Rectal smooth muscle tissue (tissue), 1 donor: ENCODE measurements at regions not wholly inside any gene's neighbourhood (a gene's known extent, or its start where the extent isn't known, plus 50 kb on each side); places are given as distances from the start of the nearest gene placed in this dataset.

Source experiments
- H3K27ac ChIP-seq: one replicate; pipeline ENCODE4 v1.7.0; 2013; ENCODE audit warnings: low read depth, low read length, inconsistent platforms
- H3K27me3 ChIP-seq: one replicate; pipeline ENCODE4 v1.7.0; 2013; ENCODE audit warnings: low read length; ENCODE audit not compliant: control insufficient read depth, insufficient read depth
- H3K36me3 ChIP-seq: one replicate; pipeline ENCODE4 v1.7.0; 2013; ENCODE audit warnings: low read length; ENCODE audit not compliant: control insufficient read depth, insufficient read depth
- H3K4me1 ChIP-seq: one replicate; pipeline ENCODE4 v1.7.0; 2013; ENCODE audit warnings: low read length; ENCODE audit not compliant: control insufficient read depth, insufficient read depth
- H3K4me3 ChIP-seq: one replicate; pipeline ENCODE4 v1.7.0; 2013; ENCODE audit warnings: low read length
- H3K9ac ChIP-seq: one replicate; pipeline ENCODE4 v1.7.0; 2013; ENCODE audit warnings: low read length

GRCh38 chr5:89095341-89095740 is 212.4 kb upstream of the MEF2C start:
- Histone ChIP-seq H3K9ac (no peak overlapping the region), H3K4me3 (no peak overlapping the region), H3K27me3 (no peaks in the 10 kb centered on the region), H3K36me3 (no peaks in the 10 kb centered on the region), H3K4me1 (no peaks in the 10 kb centered on the region), H3K27ac (no peak overlapping the region)

- Histone ChIP-seq H3K4me1 (no peaks in the 10 kb centered on the region), H3K27me3 (no peaks in the 10 kb centered on the region), H3K27ac (no peak overlapping the region), H3K9ac (no peak overlapping the region), H3K4me3 (no peak overlapping the region), H3K36me3 (no peaks in the 10 kb centered on the region)
These were observed 207.1 kb upstream of the MEF2C start for GRCh38 chr5:89090037-89090436.

- Histone ChIP-seq H3K36me3 (no peaks in the 10 kb centered on the region), H3K27me3 (no peaks in the 10 kb centered on the region), H3K27ac (no peak overlapping the region), H3K4me3 (no peak overlapping the region), H3K4me1 (no peaks in the 10 kb centered on the region), H3K9ac (no peak overlapping the region)
These were observed 204.8 kb upstream of the MEF2C start for GRCh38 chr5:89087551-89088318.

DNA sequence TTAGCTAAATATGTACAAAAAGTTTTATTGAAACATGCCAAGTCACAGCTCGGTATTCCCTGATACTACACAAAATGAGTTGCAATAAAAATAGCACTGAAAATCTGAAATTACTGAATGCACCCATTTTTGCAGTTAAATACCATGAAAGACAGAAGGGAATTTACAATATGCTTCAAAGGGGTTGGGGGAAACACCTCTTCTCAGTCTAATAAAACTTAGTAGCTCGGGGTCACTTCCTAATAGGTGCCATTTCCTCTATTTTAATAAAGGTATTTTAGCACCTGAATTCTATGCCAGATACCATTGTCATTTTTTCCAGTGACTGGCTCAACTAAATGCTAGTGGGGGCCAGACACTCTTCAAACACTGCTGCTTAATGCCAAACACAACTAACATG is 204.1 kb upstream of the MEF2C start:
- no peak overlapping the region for H3K9ac ChIP-seq
- no peak overlapping the region for H3K27ac ChIP-seq
- H3K36me3 ChIP-seq = no peaks in the 10 kb centered on the region
- H3K27me3 ChIP-seq = no peaks in the 10 kb centered on the region
- H3K4me3 ChIP-seq = no peak overlapping the region
- no peaks in the 10 kb centered on the region for H3K4me1 ChIP-seq

DNA sequence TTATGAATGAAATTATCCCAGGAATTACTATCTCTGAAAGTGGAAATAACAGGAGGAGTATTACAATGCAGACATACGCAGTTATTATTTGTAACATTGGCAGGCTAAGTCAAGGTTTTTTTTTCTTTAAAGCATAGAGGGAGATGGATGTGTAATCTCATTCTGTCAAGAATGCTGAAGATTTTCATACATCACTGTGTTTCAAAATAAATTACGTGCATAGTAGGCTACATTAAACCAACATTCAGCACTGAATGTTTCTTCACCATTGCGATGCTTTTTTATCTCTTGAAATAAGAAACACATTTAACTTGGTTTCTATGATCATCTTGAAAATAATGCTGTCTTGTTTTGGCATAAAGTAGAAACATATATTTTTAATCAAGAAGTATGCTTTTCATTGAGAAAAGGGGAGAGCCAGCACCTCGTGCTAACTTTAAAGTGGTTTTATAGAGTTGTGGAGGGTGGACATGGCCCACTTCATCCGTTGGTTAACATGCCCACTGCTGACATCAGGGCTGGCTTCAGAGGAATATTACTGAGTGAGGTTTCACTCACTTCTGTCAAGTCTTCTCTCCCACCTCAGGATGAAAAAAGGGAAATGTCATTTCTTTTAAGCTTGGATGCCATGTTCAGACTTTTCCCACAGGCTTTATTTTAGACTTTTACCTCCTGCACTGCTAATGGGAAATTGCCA is 203.6 kb upstream of the MEF2C start:
- no peak overlapping the region for H3K27ac ChIP-seq

DNA sequence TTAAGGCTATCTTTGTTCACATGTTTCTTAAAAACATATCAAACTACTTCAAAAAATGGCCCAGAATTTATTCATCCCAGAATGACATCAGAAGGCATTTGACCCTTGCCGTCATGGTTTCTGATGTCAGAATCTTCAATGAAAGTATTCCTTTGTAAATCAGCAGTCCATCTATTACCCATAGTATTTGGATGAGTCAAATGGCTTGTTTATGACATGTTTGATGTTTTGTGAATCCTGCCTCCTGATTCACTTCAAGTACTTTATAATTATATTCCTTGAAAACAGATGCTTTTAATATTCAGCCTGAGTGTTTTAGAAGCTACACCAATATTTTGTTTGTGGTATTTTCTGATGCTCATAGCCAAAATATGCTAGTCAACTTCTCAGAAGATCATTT is 200.8 kb upstream of the MEF2C start:
- Histone ChIP-seq H3K9ac (no peak overlapping the region), H3K4me1 (no peaks in the 10 kb centered on the region), H3K27me3 (no peaks in the 10 kb centered on the region), H3K27ac (no peak overlapping the region), H3K36me3 (no peaks in the 10 kb centered on the region), H3K4me3 (no peak overlapping the region)

More for the DNA sequence above, 203.6 kb upstream of the MEF2C start:
- Histone ChIP-seq H3K4me3 (no peak overlapping the region), H3K4me1 (no peaks in the 10 kb centered on the region), H3K9ac (no peak overlapping the region), H3K27me3 (no peaks in the 10 kb centered on the region), H3K36me3 (no peaks in the 10 kb centered on the region)

- Histone ChIP-seq H3K27me3 (no peaks in the 10 kb centered on the region), H3K27ac (no peak overlapping the region), H3K36me3 (no peaks in the 10 kb centered on the region), H3K9ac (no peak overlapping the region), H3K4me3 (no peak overlapping the region), H3K4me1 (no peaks in the 10 kb centered on the region)
These were observed 198.4 kb upstream of the MEF2C start for GRCh38 chr5:89081360-89081759.

DNA sequence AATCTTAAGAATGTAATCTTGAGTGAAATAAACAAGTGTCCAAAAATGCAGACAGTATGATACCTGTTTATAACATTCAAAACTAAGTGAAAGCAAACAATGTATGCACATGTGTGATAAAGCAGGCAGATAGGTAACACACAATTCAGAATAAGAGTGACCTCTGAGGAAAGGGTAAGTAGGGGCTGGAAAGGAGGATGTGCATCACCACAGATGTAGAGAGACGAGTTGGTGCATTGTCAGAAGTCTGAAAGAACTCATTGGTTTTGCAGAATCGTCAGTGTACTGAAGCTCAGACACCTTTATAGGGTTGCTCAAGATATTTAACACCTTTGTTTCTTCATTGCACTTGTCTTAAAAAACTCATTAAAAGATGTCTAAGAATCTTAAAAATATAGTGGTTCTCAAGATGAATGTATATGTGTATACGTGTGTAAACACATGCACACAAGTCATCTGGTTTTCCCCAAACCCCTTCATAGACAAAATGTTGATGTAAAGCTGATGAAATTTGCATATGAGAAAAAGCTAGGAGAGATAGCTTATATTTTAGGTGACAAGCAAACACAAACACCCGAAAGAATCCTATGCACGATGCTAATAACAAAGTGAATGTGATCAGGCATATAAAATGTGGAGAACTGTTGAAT is 197.6 kb upstream of the MEF2C start:
- H3K9ac ChIP-seq = no peak overlapping the region
- no peaks in the 10 kb centered on the region for H3K36me3 ChIP-seq
- H3K4me3 ChIP-seq = no peak overlapping the region
- no peaks in the 10 kb centered on the region for H3K27me3 ChIP-seq
- no peaks in the 10 kb centered on the region for H3K4me1 ChIP-seq
- H3K27ac ChIP-seq = no peak overlapping the region

- Histone ChIP-seq H3K27ac (no peak overlapping the region), H3K27me3 (no peaks in the 10 kb centered on the region), H3K4me1 (no peaks in the 10 kb centered on the region), H3K4me3 (no peak overlapping the region), H3K36me3 (no peaks in the 10 kb centered on the region), H3K9ac (no peak overlapping the region)
These were observed 190.1 kb upstream of the MEF2C start for GRCh38 chr5:89072842-89073672.

- Histone ChIP-seq H3K27me3 (no peaks in the 10 kb centered on the region), H3K36me3 (no peaks in the 10 kb centered on the region), H3K9ac (no peak overlapping the region), H3K27ac (no peak overlapping the region), H3K4me1 (no peaks in the 10 kb centered on the region), H3K4me3 (no peak overlapping the region)
These were observed 189.0 kb upstream of the MEF2C start for GRCh38 chr5:89071941-89072331.

DNA sequence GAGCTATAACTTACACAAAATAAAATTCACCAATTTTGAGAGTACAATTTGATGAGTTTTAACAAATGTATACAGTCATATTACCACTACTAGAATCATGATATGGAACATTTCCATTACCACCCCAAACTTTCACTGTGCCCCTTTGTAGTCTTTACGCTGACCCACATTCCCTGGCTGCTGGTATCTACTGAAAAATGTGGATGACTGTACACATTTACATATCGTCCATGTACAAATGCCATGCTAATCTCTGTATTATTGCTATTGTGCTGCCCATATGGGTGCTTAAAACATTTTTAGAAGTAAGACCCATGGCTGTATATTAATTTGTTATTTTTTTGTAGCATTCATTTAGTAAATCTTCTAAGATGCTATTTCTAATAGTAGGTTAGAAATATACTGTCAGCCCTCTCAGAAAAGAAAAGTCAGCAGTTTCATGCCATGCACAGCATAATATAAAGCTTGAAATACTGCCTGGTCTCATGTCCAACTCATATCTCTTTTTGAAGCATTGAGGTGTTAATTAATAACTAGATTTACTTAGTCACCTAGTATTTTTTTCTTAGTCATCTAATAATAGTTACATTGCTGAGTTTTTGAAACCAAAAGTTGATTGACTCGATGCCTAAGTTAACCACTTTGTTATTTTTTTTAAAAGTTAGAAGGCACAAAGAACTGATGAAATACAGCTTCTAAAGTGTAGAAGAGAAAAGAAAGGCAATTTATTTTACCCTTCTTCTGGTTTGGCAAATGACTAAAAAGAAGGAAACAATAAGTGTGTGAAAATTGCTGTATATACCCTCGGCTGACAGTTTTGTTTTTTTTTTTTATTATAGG is 188.3 kb upstream of the MEF2C start:
- Histone ChIP-seq H3K27ac (no peak overlapping the region), H3K9ac (no peak overlapping the region), H3K36me3 (no peaks in the 10 kb centered on the region), H3K4me1 (no peaks in the 10 kb centered on the region), H3K27me3 (no peaks in the 10 kb centered on the region), H3K4me3 (no peak overlapping the region)
